SHP77 (cell line): ENCODE measurements at regions not wholly inside any gene's neighbourhood (a gene's known extent, or its start where the extent isn't known, plus 50 kb on each side); places are given as distances from the start of the nearest gene placed in this dataset.
"Not testable (repeated sequence)": the region's sequence is repeated elsewhere in the genome, so short reads cannot be mapped to it uniquely, and the experiment has no call there.

Experiments used
- DNase-seq, 2 experiments: peaks; one replicate each; lab custom pipeline; 2025; lab: John Stamatoyannopoulos, UW

DNA sequence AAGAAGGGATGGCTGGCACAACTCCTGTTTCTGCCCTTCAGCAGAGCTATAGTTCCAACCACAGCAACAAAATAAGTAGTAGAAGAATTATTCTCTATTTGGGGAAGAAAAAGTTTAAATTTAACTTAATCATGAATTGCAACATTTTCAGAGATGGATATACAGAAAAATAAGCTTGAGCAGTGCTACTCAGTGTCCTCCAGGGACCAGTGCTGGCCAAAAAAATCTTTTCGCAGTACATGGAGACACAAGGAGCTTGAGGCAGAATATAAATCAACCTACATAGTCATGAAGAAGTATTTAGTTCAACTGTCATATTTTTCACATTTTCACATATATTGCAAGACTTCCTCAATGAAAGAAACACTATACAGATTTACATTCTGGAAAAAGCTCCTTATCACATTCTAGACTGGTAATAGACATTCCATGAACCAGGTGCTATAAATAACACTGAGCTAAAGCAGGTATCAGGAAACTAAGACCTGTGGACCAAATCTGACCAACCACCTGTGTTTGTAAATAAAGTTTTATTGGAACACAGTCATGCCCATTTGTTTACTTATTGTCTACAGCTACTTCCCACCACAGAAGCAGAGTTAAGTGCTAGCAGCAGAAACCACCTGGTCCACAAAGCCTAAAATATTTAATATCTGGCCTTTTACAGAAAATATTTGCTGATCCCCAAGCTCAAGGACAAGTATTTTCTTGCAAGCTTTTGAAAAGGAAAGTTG, 101.9 kb downstream of the RGS21 start:
- DNase-seq = no peak

- no peak for DNase-seq
Measured at GRCh38 chr1:192430644-192431043, 113.9 kb downstream of the RGS21 start.

GRCh38 chr1:192435704-192436103, 118.9 kb downstream of the RGS21 start:
- no peak for DNase-seq

DNA sequence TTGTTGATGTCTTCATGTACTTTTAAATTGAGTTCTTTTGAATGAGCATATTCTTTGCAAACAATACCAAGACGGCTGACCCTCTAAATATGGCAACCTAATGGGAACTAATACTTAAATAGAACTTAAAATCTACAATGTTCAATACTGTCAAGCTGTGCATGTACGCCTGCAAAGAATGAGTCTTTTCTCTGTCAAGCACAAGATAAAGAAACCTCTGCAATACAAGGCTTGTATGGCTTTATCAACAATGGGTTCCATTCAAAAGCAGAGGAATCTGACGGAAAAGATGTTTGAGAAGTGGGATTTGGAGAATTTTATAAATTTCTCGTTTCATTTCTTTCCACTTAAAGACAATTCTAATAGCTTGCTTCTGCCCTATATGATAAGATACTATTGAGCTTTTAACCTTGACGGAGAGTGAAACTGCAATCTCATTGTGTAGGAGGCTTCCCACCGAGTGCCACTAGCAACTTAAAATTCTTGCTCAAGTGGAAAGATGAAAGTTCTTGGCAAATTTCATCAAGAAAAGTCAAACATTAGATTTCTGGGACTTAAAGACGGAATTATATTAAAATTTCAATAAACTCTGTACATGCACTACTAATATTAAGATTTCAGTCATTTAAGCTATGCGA, 119.8 kb downstream of the RGS21 start:
- no peak for DNase-seq

DNA sequence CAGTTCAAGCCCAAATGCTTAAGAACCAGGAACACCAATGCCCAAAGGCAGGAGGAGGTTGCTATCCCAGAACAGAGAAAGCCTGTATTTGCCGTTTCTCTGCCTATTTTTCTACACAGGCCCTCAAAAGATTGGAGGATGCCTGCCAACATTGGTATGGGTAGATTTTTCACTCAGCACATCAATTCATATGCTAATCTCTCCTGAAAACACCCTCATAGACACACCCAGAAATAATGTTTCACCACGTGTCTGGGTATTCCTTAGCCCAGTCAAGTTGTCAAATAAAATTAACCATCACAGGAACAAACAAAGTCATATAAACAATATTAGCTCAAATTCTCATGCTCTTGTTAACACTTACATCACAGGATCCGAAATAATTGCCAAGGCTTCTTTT, 121.9 kb downstream of the RGS21 start:
- no peak for DNase-seq

- no peak for DNase-seq
Measured at GRCh38 chr1:192439373-192440025, 122.7 kb downstream of the RGS21 start.

DNA sequence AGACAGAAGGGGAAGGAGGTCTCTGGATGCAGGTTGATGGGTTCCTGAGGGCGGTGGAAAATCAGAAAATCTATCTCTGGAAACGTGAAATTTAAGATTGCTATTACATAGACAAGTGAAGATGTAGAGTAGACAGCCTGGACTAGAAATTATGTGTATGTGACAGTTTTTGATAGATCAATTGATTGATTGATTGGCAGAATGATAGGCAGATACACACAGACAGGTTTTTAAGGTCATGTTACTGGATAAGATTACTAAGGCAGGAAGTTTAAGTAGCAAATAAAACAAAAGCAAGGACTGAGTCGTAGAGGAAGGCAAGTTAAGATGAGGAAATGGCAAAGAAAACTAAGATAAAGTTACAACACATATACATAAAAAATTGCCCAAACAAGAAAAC, 124.7 kb downstream of the RGS21 start:
- no peak for DNase-seq

- no peak for DNase-seq
Measured at GRCh38 chr1:192442736-192443135, 125.9 kb downstream of the RGS21 start.

DNA sequence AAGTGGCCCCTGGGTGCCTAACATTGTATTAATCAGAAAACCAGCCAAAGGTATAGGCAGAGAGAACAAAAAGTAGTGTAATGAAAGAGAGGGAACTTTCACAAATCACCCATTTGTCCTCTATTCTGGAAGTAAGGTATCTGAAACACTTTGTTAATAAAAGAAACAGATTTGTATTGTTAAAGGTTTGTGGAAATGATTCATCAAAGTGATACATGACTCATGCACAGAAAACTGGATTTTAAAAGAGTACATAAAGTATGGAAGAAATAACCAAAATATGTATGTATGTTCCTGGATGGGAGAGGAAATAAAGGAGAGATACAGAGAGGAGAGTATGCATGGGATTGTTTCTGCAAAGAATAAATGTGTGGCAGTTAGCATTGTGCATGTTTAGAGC, 126.8 kb downstream of the RGS21 start:
- no peak for DNase-seq

DNA sequence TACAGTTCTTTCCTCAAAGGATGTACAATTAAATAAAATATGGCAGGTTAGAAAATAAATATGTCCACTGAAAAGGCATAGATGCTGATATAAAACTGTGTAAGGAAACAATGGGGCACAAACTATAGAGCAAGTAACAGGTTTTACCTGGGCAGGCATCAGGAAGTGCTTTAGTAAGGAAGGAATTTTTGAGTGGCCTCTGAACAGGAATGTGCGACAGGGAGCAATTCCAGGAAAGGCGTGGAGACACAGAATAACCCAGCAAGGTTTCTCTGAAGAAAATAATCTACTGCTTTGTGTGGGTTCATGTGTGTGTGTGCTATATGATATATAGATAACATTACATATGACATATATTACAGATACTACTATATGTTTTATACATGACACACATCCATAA, 128.4 kb downstream of the RGS21 start:
- no peak for DNase-seq

DNA sequence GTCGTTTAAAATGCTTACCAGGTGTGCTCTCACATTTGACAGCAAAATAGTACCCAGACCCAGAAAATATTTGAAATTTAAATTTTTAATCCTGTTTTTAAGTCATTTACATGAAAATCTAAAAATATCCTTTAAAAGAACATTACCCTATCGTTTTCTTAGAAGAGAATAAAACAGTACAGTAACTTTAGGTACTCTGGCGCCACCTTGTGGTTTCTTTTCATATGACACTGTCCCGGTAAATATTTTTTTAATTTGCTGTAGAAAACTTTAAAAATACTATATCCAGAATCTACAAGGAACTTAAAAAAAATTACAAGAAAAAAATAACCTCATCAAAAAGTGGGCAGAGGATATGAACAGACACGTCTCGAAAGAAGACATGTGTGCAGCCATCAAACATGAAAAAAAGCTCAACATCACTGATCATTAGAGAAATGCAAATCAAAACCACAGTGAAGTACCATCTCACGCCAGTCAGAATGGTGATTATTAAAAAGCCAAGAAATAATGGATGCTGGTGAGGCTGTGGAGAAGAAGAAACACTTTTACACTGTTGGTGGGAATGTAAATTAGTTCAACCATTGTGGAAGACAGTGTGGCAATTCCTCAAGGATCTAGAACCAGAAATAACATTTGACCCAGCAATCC, 129.2 kb downstream of the RGS21 start:
- peak in 1 of 2 experiments; percentile 16 for DNase-seq

DNA sequence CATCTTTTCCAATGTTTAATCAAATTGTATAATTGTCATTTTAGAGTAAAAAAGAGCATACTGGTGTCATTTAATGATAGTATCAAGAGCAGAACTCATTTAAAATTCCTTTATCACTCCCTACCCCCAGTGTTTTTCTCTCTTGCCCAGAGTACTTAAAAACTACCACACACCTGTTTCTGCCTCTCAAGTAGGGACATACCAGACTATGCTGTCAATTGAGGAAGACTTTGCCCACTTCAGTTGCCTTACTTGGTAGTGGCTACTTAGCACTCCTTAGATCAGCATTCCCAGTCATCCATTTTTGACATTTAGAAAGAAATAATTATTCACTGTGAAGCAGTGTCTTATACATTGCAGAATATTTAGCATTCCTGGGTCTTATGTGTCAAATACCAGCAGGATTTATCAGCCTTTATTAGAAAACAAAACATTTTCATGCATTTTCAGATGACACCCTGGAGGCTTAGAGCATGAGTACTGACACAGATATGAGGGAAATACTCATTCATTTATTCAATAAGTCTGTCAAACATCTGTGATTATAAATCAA, 127.5 kb upstream of the RGS1 start:
- no peak for DNase-seq

DNA sequence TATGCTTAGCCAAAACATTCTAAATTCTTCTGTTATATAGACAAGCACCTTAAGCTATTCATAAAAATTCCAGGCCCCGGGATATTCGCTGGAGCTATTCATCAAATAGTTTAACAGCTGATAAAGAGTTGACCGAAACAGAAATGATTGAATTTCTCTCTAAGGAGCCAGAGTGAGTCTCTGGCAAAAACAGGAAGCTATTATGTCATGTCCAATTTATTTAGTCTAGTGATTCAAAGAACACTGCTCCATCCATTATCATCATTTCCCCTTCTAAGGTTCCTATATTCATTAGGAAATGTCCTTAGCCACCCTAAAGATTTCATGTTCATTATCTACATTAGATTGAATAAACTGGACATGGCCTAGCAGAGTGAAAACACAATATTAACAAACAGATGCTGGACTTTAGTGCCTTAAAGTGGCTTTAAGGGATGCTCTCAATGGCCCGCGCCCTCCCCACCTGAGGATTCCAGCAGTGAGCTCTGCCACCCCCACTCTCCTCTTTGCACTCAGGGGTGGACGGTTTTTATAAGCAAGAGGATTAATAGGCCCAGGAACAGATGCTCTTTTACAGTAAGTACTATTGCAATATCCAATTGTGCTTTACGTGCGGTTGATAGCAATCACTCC, 122.1 kb upstream of the RGS1 start:
- no peak for DNase-seq

DNA sequence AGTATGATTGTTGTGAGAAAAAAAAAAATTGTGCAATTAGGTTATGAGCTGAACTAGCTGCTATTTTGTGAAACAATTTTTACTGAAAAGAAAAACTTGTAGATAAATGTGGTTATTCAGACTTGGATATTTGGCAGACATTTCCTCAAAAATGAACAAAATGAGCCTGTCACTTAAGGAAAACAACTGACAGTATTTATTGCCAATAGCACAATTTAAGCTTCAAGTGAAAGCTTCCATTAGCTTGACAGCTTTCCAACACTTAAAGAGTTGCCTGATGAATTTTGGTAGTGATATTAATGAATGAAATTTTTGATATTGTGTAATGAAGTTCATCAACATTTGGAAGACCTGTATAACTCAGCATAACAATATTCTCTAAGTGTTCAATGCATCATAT, 116.1 kb upstream of the RGS1 start:
- no peak for DNase-seq

DNA sequence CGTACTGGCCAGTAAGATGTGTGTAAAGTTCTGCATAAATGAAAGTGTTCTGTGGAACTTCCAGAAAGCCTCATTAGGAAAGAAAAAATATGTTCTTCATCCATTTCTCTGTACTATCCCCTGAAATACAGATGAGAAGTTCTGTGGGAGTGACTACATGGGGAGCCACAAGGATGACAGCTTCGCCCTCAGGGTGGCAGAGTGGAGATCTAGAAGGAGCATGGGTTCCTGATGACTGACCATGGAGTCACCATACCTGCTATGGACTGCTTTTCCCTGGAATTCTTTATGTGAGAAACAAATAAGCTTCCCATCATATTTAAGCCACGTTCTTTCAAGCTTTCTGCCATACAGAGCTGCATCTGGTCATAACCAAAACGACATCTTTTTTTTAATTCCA, 113.9 kb upstream of the RGS1 start:
- no peak for DNase-seq

DNA sequence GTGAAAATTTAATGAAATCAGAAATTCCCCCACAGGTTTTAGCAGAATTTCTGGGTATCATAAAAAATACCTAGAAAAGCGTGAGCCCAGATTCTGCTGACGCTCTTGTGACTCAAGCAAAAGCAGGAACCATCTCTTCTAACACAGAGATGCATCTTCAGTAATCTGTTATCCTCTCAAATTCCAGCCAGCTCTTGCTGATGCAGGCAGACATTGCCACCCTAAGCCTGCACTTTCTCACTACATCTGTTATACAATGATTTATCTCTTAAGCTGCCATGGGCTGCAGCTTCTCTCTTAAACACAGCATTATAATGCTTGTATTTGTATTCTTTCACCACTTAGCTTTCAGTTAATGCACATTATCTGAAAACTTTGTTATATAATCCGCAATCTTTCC, 113.0 kb upstream of the RGS1 start:
- DNase-seq = no peak

- no peak for DNase-seq
Measured at GRCh38 chr1:192463661-192464060, 111.9 kb upstream of the RGS1 start.

- not testable (repeated sequence) for DNase-seq
Measured at GRCh38 chr1:192465221-192465620, 110.4 kb upstream of the RGS1 start.

DNA sequence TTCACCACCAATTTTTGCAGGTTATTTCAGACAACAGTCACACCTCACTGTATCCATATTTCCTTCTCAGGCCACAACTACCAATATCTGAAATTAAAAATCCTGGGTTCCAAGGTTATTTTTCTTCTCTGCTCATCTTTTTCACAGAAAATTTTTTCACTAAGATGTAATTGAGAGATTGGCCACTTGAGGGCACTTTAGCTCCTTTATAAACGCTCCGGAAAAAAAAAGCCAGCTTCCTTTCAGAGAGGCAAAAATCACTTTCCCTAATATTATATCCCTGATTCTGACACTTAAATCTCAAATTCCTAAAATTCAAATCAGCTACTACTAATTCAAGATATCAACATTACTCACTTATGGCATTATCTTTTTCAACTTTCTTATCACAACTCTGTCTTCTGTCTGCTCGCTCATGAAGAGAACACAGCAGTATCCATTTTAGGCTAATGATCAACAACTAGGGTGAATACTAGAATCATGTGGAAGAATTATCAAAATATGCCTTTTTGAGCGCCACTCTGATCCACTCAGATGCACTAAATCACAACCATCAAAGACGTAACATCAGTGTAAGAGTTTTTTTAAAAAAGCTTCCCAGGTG, 101.4 kb upstream of the RGS1 start:
- DNase-seq = peak in 1 of 2 experiments; percentile 22

DNA sequence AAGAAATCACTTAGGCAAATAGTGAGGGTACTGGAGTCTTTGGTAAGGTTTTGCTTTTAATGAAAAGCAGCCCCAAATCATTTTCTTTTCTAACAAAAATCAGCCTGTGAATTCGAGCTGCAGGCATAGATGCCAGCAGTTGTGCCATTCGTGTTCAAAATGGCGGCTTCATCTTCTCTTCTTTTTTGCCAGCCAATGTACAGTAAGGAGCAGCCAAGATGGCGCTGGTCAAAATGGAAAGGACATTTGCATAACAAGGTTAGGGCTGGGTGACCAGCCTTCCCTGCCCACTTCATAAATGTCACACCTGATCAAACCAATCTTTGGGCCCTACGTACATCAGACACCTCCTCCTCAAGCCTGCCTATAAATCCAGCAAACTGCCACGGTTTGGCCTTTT, 100.2 kb upstream of the RGS1 start:
- no peak for DNase-seq

GRCh38 chr1:192475970-192476369, 99.6 kb upstream of the RGS1 start:
- no peak for DNase-seq
